Activated T-cell treated with anti-CD3 and anti-CD28 coated beads, Interleukin-2, amount 50 U/mL, for 4 hours (primary cell): ENCODE measurements at regions not wholly inside any gene's neighbourhood (a gene's known extent, or its start where the extent isn't known, plus 50 kb on each side); places are given as distances from the start of the nearest gene placed in this dataset.
A peak's percentile ranks its signal among the peaks of the same experiment; 100 is the strongest.

Experiments
- ATAC-seq, 2 donors: fragments of 200-7000 bp; cut with Tn5 transposase; one replicate each; pipeline ENCODE4 v1.10.0; 2021
- DNase-seq: peaks from one replicate; pipeline ENCODE4 v3.0.0-alpha.2; 2020
- H3K27me3 Mint-ChIP-seq: one replicate; pipeline ENCODE4 v1.8.0; 2021; ENCODE audit warnings: low read depth, mixed read lengths
- H3K36me3 Mint-ChIP-seq: one replicate; pipeline ENCODE4 v1.8.0; 2022; ENCODE audit warnings: mixed read lengths; ENCODE audit not compliant: insufficient read depth
- H3K4me1 Mint-ChIP-seq: one replicate; pipeline ENCODE4 v1.8.0; 2021; ENCODE audit warnings: low read depth, mixed read lengths
- H3K4me3 Mint-ChIP-seq: one replicate; pipeline ENCODE4 v1.8.0; 2021; ENCODE audit warnings: mild to moderate bottlenecking, moderate library complexity, mixed read lengths
- H3K9me3 Mint-ChIP-seq: one replicate; pipeline ENCODE4 v1.8.0; 2021; ENCODE audit warnings: mixed read lengths

DNA sequence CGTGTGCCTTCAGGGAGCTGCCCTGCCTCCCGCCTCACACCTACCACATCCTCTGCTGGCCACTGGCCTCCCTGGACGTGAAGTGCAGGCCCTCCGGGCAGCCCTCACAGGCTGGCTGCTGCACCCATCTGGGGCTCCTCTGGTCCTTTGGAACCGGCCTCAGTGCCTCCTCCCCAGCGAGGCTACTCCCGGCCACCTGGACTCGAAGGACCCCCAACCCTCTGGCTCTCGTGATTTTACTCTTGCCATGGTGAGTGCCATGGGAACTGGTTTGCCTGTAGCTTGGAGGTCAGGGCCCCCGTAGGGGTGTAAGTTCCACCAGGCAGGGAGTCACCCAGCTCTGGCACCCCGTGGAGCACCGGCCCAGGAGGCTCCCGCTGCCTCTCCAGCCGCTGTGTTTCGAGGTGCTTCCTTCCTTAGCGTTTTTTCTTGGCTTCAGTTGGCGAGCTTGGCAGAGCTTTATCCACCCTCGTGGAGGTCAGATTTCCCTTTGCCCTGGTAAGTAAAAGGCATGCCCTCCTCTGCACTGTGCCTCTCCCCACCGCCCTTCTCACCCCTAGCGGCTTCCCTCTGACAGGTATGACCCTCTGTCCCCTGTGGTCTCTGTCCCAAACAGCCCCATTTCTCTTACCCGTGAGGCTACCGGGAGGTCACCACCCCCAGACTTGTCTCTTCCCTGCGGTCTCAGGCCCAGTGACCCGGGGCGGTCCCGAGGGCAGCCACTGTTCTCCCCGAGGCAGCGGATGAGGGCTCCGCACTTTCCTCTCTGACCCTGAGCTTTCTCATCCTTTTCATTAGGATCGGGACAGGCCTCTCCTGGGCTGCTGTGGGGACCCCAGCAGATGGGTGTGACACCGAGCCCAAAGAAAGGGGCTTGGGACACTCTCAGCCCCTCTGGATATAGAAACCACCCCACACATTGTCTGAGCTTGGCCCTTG lies 203.1 kb upstream of the C14orf180 start:
- Mint-ChIP-seq H3K4me1 (peaks cover 3% of the 10 kb centered on the region), H3K4me3 (no peak overlapping the region)
- ATAC-seq: no peak

DNA sequence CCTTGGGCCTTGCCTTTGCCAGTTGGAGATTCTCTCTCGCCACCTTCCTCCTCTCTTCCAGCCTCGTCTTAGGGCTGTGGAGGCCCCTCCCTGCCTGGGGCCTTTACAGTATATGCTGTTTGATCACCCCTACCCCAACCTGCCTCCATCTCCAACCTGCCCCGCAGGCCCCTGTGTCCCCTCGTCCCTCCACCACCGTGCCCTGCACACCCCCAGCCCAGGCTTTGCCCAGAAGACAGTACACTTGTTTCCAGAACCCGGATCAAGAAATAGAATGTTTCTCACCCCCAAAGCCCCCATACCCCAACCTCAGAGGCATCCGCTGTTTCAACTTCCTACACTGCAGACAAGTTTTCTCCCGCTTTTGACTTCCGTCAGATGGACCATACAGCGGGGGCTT lies 202.3 kb upstream of the C14orf180 start:
- peaks cover 24% of the 10 kb centered on the region for H3K9me3 Mint-ChIP-seq

More for the DNA sequence above, 203.1 kb upstream of the C14orf180 start:
- Mint-ChIP-seq H3K36me3 (peaks cover 2% of the 10 kb centered on the region), H3K27me3 (no peaks in the 10 kb centered on the region), H3K9me3 (peaks cover 20% of the 10 kb centered on the region)
- DNase-seq: no peak

DNA sequence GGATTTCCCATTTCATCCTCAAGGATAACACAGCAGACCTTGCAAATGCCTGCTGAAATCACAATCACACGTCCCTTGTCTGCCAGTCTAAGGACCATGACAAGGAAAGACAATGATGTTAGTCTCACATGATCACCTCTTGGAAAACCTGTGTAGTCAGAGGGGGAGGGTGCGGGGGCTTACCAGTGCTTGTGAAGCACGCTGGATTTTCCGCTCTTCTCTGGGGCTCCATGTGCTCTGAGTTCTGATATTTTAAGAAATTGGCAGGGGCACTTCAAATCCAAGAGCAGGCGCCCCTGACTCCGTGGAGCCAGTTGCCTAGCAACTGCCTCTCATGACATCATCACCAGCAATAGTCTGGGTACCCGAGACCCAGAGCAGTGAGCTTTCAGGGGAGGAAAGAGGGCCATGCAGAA lies 200.9 kb upstream of the C14orf180 start:
- Mint-ChIP-seq H3K27me3 (no peaks in the 10 kb centered on the region), H3K4me3 (no peak overlapping the region), H3K9me3 (peaks cover 24% of the 10 kb centered on the region), H3K36me3 (peaks cover 2% of the 10 kb centered on the region), H3K4me1 (no peaks in the 10 kb centered on the region)
- DNase-seq: no peak
- no peak for ATAC-seq

More for the DNA sequence above, 202.3 kb upstream of the C14orf180 start:
- Mint-ChIP-seq H3K4me1 (peaks cover 3% of the 10 kb centered on the region), H3K27me3 (no peaks in the 10 kb centered on the region), H3K36me3 (peaks cover 2% of the 10 kb centered on the region), H3K4me3 (no peak overlapping the region)
- DNase-seq (no peak), ATAC-seq (no peak)

DNA sequence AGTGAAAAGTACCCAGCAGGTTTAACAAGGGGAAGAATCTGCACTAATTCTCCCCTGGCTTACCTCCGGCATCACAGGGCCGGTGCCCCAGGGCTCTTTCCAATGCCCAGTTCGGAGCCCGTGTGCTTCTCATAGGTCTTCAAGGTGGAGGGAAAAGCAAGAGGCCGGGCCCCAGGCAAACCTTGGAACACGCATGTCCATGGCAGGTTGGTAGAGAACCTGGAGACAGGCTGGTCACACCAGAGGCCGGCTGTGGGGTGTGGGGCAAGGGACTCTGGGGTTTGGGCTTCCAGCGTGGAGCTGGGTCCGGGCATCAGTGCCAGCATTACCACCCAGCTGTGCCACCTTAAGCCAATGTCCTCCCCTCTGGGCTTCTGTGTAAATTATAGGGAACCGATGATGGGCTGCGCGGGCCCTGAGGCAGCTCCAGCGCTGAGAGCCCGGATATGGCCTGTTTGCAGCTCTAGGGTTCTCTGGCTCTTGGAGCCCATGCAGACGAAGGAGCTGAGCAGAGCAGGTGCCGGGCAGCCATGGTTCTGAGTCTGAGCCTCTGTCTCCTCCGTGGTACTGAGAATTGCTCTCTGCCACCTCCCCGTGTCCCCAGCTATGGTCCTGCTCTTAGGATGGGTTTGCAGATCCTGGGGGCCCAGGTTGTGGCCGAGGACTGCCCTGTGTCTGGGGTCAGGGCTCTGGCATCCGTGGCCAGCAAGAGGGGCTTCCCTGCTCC lies 197.0 kb upstream of the C14orf180 start:
- ATAC-seq: no peak
- Mint-ChIP-seq H3K27me3 (no peaks in the 10 kb centered on the region), H3K4me3 (no peak overlapping the region), H3K36me3 (peaks cover 2% of the 10 kb centered on the region), H3K4me1 (peaks cover 3% of the 10 kb centered on the region), H3K9me3 (peaks cover 24% of the 10 kb centered on the region)
- DNase-seq: peak; percentile 3

DNA sequence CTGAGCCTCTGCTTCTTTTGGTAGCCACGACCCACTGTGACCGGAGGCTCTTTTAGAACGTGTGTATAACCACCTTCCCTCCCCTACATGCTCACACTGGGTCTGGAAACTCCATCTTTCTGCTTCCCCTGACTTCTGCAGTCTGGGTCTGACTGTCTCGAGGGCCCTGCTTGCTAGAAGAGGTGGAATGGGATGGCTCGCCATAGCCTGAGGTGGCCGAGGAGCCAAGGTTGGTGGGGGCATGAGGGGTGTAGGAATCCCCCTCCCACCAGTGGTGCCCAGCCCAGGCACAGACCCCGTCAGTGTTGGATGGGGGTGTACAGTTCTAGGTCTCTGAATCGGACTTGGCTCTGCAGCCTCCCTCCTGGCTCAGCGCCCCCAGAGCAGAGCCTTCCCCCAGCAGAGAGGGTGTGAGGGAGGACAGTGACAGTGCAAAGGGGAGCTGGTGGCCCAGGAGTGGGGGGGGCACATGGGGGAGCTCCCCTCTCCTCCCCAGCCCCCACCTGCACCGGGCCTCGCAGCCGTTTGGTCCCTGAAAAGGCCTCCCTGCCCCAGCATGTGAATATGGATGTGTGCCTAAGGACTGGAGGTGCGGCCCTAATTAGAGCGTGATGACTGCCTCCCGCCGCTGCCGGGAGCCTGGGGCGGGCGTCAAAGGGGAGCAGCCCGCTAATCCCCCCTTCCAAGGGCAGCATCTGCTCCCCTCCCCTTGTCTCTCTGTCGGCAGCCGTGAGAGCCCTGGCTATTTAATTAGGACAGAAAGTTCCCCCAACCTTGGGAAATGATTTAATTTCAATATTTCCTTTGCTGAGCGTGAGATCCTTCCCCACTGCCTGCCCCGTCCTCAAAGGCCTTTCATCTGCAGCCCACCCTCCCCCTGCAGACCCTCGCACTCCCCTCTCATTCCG lies 196.2 kb upstream of the C14orf180 start:
- Mint-ChIP-seq H3K9me3 (peaks cover 24% of the 10 kb centered on the region), H3K4me3 (no peak overlapping the region), H3K36me3 (peaks cover 2% of the 10 kb centered on the region), H3K27me3 (no peaks in the 10 kb centered on the region), H3K4me1 (peaks cover 3% of the 10 kb centered on the region)
- ATAC-seq: no peak
- DNase-seq: peak; percentile 3

DNA sequence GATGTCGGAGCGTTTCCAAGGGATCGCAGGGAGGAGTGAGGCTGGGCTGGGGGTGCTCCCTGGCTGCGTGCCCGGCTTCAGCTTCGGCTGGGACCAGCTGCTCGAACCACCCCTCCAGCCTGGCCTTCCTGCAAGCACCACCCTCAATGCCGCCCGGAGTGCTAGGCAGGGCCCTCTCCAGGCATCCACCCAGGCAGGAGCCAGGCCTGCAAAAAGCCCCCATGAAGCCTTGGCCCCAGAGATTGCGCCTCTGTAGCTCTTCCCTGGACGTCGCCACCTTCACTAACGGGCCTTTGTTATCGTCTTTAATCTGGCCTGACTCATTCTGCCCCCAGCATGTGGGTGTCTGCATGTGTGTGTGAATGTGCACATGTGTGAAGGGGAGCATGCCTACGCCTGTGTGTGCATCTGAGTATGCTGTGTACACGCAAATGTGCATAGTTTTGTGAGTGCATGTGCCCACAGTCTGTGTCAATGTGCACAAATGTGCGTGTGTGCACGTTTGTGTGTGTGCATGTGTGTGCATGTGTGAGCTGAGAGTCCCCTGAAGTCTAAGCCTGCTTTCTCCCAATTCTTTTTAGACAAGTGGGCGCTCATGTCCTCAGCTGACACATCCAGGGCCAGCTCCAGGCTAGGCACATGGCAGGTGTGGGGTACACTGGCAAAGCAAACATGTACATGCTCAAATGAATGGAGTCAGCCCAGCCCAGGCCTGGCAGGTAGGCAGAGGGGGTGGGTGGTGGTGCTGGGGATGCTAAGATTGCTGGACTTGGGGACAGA lies 195.4 kb upstream of the C14orf180 start:
- no peaks in the 10 kb centered on the region for H3K27me3 Mint-ChIP-seq
- H3K9me3 Mint-ChIP-seq: peaks cover 19% of the 10 kb centered on the region
- no peak overlapping the region for H3K4me3 Mint-ChIP-seq
- peaks cover 8% of the 10 kb centered on the region for H3K4me1 Mint-ChIP-seq
- peaks cover 2% of the 10 kb centered on the region for H3K36me3 Mint-ChIP-seq
- no peak for ATAC-seq
- peak; percentile 3 for DNase-seq

DNA sequence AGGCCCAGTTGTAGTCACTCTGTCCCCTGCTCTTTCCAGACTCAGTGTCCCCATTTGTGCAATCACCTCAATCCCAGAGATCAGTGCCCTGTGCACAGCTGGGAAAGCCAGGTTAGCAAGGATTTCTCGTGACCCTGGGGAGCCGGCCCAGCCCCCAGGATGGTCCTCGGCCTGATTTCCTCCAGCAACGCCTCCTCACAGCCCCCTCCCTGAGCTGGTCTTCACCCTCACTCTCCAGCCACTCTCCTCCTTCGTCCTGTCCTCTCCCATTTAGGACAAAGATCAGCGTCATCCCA lies 194.8 kb upstream of the C14orf180 start:
- peaks cover 2% of the 10 kb centered on the region for H3K36me3 Mint-ChIP-seq
- DNase-seq: peak; percentile 0
- no peaks in the 10 kb centered on the region for H3K27me3 Mint-ChIP-seq
- H3K4me1 Mint-ChIP-seq: peaks cover 12% of the 10 kb centered on the region
- no peak for ATAC-seq
- peaks cover 16% of the 10 kb centered on the region for H3K9me3 Mint-ChIP-seq
- H3K4me3 Mint-ChIP-seq: no peak overlapping the region

DNA sequence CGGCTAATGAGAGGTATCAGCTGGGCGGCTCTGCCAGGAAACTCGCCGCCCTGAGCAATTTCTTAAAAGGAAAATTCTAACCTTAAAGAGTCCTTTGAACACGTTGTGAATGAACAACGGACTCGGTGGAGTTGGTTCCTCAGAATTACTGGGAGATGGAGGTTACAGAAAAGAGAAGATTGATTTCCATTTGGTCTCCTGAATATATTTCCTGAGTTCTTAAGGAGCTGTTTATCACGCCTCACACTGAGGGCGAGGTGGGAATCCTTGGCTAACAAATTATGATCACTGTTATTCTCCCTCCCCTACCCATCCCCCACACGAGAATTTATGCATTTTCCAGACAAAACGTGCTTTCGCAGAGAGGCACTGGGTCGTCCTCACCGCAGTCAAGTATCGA lies 194.5 kb upstream of the C14orf180 start:
- peaks cover 15% of the 10 kb centered on the region for H3K9me3 Mint-ChIP-seq
- H3K4me1 Mint-ChIP-seq: peaks cover 16% of the 10 kb centered on the region
- H3K27me3 Mint-ChIP-seq: no peaks in the 10 kb centered on the region
- no peak overlapping the region for H3K4me3 Mint-ChIP-seq
- DNase-seq: no peak
- peaks cover 2% of the 10 kb centered on the region for H3K36me3 Mint-ChIP-seq
- no peak for ATAC-seq

DNA sequence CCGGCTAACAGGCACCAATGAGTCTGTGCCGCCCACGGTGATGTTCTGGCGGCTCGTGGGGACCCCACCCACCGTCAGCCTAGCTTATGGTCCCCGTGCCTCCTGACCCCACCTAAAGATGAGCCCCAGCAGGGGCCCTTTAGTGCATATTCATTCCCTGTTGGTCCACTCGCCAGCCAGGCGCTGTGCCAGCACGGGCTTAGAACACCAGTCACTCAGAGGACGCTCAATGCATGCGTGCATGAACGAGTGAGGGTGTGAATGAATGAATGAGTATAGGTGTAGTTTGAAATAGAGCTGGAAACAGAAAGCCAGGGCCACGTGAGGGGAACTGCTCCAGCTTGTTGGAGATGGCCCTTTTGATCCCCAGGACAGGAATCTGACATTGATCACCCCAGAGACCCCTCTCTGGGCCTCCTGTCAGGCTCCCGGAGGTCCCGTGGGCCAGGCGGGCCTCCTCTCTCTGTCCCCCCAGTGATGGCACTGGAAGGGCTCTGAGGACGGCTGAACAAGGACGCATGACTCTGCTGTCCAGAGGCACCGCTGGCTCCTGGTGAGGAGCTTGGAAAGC lies 193.9 kb upstream of the C14orf180 start:
- peak; percentile 2 for DNase-seq

DNA sequence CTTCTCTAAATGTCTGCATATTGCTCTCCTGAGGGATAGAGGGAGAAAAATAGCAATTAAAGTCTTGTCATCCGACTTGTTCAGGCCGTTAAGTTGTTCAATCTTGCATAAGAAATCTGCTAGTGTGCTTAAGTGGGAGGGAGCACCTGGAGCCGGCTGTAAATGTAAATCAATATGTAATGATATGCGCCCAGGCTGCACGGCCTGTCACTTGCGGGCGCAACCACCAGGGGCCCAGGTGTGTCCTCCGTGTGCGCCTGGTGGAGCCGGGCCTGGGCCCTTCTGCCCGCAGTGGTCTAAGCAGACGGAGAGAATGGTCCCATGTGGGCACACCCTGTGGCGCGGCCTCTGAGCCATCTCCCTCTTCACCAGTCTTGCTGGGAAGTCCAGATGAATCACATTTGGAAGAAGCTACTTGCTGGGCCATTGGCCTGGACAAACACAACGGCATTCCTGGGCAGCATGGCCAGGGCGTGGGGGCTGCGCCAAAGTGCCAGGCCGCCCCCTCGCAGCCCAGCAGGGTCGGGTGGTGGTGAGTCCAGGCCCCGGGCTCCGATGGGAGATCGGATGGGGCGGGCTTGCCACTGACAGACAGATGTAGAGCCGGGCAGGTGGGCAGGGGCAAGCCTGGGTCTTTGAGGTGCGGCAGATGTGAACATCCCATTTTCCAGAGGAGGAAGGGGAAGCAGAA lies 193.3 kb upstream of the C14orf180 start:
- H3K4me1 Mint-ChIP-seq: peaks cover 26% of the 10 kb centered on the region
- H3K36me3 Mint-ChIP-seq: peaks cover under 1% of the 10 kb centered on the region
- ATAC-seq: no peak
- H3K4me3 Mint-ChIP-seq: no peak overlapping the region
- peaks cover 5% of the 10 kb centered on the region for H3K9me3 Mint-ChIP-seq
- no peak for DNase-seq
- H3K27me3 Mint-ChIP-seq: no peaks in the 10 kb centered on the region

More for the DNA sequence above, 193.9 kb upstream of the C14orf180 start:
- H3K9me3 Mint-ChIP-seq: peaks cover 11% of the 10 kb centered on the region
- H3K4me3 Mint-ChIP-seq: no peak overlapping the region
- H3K27me3 Mint-ChIP-seq: no peaks in the 10 kb centered on the region
- peaks cover 2% of the 10 kb centered on the region for H3K36me3 Mint-ChIP-seq
- ATAC-seq: no peak
- H3K4me1 Mint-ChIP-seq: peaks cover 21% of the 10 kb centered on the region

DNA sequence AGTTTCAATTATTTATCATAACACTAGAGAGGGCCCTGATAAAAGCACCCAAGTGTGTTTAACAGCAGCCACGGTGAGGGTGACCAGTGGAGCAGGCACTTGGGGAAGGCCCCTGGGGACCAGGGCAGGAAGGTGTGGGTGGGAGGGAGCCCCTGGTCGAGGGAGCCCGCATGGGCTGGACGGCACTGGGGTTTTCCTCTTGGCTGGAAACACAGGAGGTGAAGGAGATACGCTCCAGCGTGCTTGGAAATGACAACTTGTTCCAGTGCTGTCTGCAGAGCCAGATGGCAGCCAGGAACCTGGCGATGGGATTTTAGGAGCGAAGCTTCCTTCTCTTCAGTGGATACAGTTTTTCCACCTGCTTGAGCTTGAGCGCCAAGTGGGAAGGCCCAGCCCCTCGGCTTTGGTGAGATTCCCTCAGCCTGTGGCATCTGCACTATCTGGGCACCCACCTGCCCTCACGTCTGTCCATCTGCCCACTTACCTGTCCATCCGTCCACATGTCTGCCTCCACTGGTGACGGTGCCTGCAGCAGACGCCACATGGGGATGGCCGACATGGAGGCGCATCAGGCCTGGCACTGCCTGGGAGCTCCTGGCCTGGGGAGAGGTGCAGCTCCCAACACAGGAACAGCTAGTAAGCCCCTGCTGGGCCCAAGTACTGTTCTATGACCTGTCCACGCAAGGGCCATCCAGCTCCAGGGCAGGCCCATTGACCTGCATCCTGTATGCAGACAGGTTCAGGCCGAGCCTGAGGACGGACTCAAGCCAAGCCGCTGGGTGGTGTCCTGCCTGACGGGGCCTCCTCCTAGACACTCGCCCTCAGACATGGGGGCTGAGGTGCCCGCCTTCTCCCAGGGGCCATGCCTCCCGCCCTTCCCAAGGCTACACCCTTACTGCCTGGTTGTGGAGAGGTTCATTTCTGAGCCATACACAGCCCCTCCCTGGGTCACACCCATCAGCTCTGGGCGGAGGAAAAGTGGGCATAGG lies 192.2 kb upstream of the C14orf180 start:
- Mint-ChIP-seq H3K4me3 (no peak overlapping the region), H3K4me1 (peaks cover 36% of the 10 kb centered on the region), H3K9me3 (no peaks in the 10 kb centered on the region), H3K36me3 (no peaks in the 10 kb centered on the region), H3K27me3 (no peaks in the 10 kb centered on the region)
- DNase-seq (no peak), ATAC-seq (no peak)

DNA sequence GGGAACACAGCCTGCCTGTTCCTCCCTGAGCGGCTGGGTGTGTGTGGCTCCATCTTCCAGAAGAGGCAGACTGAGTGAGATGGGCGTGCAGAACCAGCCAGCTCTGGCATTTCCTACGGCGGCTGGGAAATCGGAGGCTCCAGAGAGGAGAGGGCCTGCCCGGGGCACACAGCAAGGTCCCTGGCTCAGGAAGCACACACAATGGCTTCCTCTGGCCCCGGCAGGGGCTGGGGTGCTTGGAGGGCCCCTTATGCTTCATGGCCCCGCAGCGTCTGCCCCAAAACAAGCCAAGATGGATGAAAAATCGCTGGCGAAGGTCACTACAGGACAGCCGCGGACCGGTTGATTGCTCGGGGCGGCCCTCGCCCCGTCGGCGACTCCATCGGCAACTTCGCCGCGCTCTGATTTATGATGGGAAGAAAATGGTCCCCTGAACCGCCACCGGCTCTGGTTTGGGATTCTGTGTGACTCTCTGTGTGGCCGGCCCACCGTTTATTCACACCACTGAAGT lies 191.5 kb upstream of the C14orf180 start:
- Mint-ChIP-seq H3K36me3 (no peaks in the 10 kb centered on the region), H3K9me3 (no peaks in the 10 kb centered on the region), H3K4me1 (peaks cover 44% of the 10 kb centered on the region), H3K27me3 (no peaks in the 10 kb centered on the region), H3K4me3 (no peak overlapping the region)
- ATAC-seq (no peak), DNase-seq (no peak)
